ENCODE measurements at regions not wholly inside any gene's neighbourhood (a gene's known extent, or its start where the extent isn't known, plus 50 kb on each side); places are given as distances from the start of the nearest gene placed in this dataset.

- DNase-seq (ENCODE audit: low read depth) = no peak
Measured at GRCh38 chr6:37105148-37106050, 64.6 kb upstream of the PIM1 start.

DNA sequence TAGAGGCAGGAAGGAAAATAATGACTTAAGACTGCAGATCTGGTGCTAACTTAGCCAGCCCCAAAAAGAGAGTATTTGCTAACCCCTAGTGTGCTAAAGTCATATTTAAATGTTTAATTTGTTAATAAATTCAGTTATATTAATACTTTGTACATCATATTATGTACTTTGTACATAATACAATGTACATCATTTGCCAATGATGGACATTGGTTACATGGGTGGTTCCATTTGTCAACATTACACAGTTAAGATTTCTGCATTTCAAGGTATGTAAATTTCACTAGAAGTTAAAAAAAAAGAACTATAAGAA, 63.9 kb upstream of the PIM1 start:
- no peak for DNase-seq (ENCODE audit: low read depth)

DNA sequence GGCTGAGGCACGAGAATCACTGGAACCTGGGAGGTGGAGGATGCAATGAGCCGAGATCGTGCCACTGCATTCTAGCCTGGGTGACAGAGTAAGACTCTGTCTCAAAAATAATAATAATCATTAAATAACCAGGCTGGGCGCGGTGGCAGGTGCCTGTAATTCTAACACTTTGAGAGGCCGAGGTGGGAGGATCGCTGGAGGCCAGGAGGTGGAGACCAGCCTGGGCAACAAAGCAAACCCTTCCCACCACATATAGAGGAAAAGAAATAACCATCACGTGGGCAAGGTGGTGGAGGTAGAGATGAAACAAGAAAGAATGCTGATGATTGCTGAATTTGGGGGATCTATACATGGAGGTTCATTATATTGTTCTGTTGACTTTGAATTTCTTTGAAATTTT, 63.4 kb upstream of the PIM1 start:
- no peak for DNase-seq (ENCODE audit: low read depth)

- no peak for DNase-seq (ENCODE audit: low read depth)
Measured at GRCh38 chr6:37106982-37107491, 62.9 kb upstream of the PIM1 start.

- no peak for DNase-seq (ENCODE audit: low read depth)
Measured at GRCh38 chr6:37109714-37110499, 60.0 kb upstream of the PIM1 start.

- no peak for DNase-seq (ENCODE audit: low read depth)
Measured at GRCh38 chr6:37110500-37111461, 59.2 kb upstream of the PIM1 start.

- no peak for DNase-seq (ENCODE audit: low read depth)
Measured at GRCh38 chr6:37113976-37114375, 56.0 kb upstream of the PIM1 start.

GRCh38 chr6:37114612-37115011, 55.3 kb upstream of the PIM1 start:
- DNase-seq (ENCODE audit: low read depth) = no peak

DNA sequence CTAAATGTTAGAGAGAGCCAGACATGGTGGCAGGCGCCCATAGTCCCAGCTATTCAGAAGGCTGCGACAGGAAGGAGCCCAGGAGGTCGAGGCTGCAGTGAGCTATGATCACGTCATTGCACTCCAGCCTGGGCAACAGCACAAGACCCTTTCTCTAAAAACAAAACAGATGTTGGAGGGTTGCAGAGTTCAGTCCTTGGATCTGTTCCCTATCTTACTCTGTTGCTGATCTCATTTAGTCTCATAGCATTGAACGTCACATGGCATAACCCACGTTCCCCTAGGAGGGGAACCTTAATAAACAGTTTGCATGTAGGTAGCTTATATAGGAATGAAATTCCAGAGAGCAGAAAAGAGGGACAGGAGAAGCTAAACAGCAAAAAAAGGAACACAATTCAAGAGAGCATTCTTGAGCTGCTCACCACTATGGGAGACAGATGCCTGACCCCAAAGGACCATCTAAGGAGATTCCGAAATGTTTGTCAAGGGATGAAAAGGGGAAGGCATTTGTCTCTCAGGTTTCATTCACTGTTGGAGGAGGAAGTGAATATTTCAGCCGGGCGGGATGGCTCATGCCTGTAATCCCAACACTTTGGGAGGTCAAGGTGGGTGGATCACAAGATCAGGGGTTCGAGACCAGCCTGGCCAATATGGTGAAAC, 54.6 kb upstream of the PIM1 start:
- DNase-seq (ENCODE audit: low read depth) = no peak

DNA sequence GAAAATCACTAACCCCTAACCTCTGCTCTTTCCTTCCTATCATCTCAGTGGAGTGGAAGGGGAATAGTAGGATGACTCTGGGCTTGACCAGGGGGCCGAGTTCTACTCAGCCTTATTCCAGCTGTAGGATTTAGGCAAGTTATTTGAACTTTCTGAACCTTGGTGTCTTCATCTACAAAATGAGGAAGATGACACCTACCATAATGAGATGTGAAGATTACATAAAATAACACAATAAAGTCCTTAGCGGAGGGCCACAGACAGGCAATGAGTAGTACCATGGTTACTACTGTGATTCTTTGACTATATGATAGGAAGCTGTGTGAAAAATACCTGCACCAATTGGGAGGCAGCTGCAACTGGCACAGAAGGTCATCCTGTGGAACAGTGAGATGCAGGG, 53.6 kb upstream of the PIM1 start:
- no peak for DNase-seq (ENCODE audit: low read depth)

- no peak for DNase-seq (ENCODE audit: low read depth)
Measured at GRCh38 chr6:37119387-37119886, 50.5 kb upstream of the PIM1 start.

All from activated T-helper 1 cell treated with Interleukin-2 at 50 U/mL for 16 hours (primary cell).